Fibroblast of pulmonary artery (primary cell): ENCODE measurements at regions not wholly inside any gene's neighbourhood (a gene's known extent, or its start where the extent isn't known, plus 50 kb on each side); places are given as distances from the start of the nearest gene placed in this dataset.
A peak's percentile ranks its signal among the peaks of the same experiment; 100 is the strongest.

Source experiments
- DNase-seq: peaks from one replicate; pipeline ENCODE4 v3.0.0-alpha.2; 2010; ENCODE audit warnings: low read depth
- H3K4me3 ChIP-seq: replicated peaks from 2 replicates; pipeline ENCODE4 v1.5.1; 2011; ENCODE audit warnings: low read depth, mild to moderate bottlenecking, control low read depth, low read length, moderate library complexity
- TF ChIP-seq, protein P1 (sequence below): IDR thresholded peaks from 2 replicates; pipeline ENCODE4 v1.5.1; 2011; ENCODE audit warnings: mild to moderate bottlenecking, control low read depth, low read length, inconsistent platforms; ENCODE audit errors: missing control alignments

DNA sequence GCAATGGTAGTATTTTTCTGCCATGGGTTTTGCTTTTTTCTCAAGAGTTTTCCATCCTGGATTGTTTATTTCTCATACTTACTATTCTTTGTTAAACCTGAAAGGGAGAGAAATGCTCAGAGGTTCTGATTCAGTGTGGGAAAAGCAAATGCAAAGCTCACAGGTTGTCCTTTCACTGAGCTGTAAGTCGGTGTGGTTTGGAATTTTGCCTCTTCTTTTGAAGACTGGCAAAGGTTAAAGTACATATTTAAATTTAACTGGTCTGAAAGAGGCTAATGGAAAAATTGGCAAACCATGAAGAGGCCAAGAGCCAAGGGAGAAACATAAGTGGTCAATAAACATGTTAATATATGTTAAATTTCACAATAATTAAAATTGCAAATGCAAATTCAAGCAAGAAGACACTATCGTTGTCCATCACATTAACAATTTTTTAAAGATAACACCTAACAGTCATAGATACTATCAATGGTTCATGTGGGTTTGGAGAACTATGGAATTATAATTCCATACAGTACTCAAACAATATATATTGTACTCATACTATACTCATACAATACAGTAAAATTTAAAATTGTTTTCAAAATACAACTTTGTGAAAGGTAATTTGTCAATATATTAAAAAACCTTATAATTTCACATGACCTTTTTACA is 246.8 kb upstream of the STT3B start:
- no peak overlapping the region for H3K4me3 ChIP-seq
- DNase-seq: no peak
- TF ChIP-seq, protein P1, sequence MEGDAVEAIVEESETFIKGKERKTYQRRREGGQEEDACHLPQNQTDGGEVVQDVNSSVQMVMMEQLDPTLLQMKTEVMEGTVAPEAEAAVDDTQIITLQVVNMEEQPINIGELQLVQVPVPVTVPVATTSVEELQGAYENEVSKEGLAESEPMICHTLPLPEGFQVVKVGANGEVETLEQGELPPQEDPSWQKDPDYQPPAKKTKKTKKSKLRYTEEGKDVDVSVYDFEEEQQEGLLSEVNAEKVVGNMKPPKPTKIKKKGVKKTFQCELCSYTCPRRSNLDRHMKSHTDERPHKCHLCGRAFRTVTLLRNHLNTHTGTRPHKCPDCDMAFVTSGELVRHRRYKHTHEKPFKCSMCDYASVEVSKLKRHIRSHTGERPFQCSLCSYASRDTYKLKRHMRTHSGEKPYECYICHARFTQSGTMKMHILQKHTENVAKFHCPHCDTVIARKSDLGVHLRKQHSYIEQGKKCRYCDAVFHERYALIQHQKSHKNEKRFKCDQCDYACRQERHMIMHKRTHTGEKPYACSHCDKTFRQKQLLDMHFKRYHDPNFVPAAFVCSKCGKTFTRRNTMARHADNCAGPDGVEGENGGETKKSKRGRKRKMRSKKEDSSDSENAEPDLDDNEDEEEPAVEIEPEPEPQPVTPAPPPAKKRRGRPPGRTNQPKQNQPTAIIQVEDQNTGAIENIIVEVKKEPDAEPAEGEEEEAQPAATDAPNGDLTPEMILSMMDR: no peak

DNA sequence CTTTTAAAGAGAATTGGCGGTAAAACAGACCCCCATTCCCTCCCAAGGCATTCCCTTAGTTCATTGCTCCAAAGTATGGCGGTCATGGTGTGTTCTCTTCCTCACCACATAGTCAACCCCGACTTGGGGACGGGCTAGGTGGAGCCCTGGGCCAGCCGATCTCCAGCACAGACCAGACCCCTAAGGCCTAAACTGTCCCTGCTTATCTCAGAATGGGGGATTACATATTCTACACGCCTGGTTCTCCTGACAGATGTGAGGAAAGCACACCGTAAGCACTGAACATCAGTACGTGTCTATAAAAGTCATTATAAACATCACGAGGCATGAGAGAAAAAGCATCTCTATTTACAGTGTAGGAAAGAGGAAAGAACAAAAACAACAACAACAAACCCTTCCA is 244.5 kb upstream of the STT3B start:
- no peak for DNase-seq
- TF ChIP-seq, protein P1: no peak
- H3K4me3 ChIP-seq: no peak overlapping the region

DNA sequence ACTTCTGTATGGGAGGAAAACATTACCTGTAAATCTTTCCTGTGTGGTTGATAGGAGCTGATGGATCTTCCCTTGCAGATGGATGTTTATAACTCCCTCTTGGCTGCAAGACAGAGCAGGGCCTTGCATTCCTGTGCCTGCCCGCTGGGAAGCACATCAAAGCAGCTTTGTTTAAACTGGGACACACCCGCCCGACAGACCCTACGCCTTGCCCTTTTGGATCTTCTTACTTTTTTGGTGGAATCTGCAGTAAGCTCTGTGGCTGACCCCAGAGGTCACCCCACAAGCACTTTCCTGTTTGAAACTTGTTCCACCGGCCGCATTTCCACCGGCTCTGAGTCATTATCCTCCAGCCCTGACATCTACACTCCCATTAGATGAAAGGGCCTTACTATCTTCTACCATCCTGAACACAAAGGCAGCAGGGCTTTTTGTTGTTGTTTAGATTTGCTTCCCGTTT is 244.1 kb upstream of the STT3B start:
- DNase-seq: peak; percentile 54
- TF ChIP-seq, protein P1: no peak
- H3K4me3 ChIP-seq: no peak overlapping the region

DNA sequence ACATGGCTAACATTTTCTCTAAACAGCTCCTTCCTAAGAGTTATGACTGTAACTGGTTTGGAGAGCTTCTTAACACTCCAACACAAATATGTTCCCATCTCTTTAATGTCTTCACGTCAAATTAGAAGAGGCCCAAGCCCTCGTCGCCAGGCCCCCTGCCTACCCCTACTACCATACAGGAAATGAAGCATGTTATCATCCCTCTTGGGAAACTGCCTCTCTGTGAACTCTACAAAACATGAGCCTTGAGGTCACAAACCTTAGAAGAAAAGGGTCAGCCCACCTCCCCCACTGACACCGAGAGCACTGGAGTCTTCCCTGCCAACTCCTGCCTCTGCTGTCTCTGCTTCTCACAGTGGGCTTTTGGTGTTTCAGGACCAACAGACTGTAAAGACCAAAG is 243.1 kb upstream of the STT3B start:
- DNase-seq: no peak
- no peak overlapping the region for H3K4me3 ChIP-seq
- TF ChIP-seq, protein P1: no peak

DNA sequence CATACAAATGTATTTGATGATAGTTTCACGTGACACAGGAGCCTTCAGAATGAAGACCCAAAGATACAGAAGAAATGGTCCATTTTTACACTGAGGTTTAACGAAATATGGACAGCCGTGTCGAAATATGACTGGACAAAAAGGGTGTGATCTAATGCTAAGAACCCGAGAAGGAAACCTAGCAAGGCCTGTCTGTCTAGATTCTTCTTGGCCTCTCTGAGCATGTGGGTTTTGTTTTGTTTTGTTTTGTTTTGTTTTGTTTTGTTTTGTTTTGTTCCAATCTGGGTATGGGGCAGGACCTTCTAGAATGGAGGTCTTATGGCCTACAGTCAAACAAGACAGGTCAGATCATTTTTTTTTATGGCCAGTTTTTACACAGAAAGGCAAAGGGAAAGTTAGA is 242.7 kb upstream of the STT3B start:
- H3K4me3 ChIP-seq: no peak overlapping the region
- no peak for DNase-seq
- TF ChIP-seq, protein P1: no peak

DNA sequence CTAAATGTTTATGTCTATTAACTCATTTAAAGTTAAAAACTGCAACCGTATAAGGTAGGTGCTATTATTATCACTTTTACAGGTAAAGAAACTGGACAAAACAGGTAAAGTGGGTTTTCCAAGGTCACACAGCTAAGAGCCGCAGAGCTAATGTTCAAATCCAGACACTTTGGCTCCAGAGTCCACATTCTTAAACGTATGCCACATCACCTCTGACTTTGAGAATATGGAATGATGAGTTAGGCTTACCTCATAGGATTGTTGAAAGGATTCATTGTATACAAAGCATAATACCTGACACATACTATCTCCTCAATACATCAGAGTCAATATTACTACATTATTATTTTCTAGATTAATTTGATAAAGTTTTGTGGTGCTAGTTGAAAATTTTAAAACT is 240.9 kb upstream of the STT3B start:
- H3K4me3 ChIP-seq: no peak overlapping the region
- no peak for DNase-seq
- TF ChIP-seq, protein P1: no peak
